ENCODE measurements at regions not wholly inside any gene's neighbourhood (a gene's known extent, or its start where the extent isn't known, plus 50 kb on each side); places are given as distances from the start of the nearest gene placed in this dataset.

DNA sequence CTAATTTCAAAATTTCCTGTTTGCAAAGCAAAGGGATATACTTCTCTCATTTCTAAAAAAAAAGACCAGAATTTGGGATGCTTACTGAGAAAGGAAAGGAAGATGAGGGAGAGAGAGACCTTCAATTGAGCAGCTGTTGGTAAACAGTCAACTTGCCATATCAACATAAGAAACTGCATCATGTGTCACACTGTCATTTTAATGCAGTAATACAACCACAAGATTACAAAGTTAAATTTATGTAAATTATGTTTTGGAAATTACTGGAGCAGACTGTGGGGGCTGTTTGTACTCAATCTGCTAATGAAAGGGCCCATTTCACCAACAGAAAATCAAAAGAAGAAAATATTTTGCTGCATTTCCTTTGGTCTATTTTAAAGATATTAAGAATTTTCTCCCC lies 370.4 kb upstream of the TMPO start:
- H3K4me3 ChIP-seq (ENCODE audit: control insufficient read depth in 1 of 7, extremely low read depth in 1 of 7, insufficient read depth in 4 of 7, low read depth in 2 of 7, low read length in 6 of 7) = no peak overlapping the region
- H3K27me3 ChIP-seq (replicated peaks in 2 of 5; ENCODE audit: control insufficient read depth in 4 of 5, insufficient read depth in 5 of 5, low read length in 4 of 5) = no peaks in the 10 kb centered on the region
- ChIA-PET POLR2A (no interaction called here), CTCF (no interaction called here)
- no peak for DNase-seq
- peaks cover 0 to 1% (median 0%) of the 10 kb centered on the region in 5 experiments for H3K9me3 ChIP-seq (ENCODE audit: control extremely low read depth in 1 of 5, control insufficient read depth in 4 of 5, insufficient read depth in 2 of 5, low read depth in 1 of 5, low read length in 4 of 5)
- no peaks in the 10 kb centered on the region for H3K4me1 ChIP-seq (ENCODE audit: control extremely low read depth in 1 of 4, control insufficient read depth in 4 of 4, insufficient read depth in 4 of 4, low read length in 3 of 4)
- no peaks in the 10 kb centered on the region for H3K36me3 ChIP-seq (ENCODE audit: control insufficient read depth in 4 of 4, insufficient read depth in 4 of 4, low read length in 3 of 4)
- H3K27ac ChIP-seq (ENCODE audit: insufficient read depth in 1 of 2, low read depth in 1 of 2, low read length in 2 of 2, poor library complexity in 1 of 2, severe bottlenecking in 2 of 2) = no peak overlapping the region

DNA sequence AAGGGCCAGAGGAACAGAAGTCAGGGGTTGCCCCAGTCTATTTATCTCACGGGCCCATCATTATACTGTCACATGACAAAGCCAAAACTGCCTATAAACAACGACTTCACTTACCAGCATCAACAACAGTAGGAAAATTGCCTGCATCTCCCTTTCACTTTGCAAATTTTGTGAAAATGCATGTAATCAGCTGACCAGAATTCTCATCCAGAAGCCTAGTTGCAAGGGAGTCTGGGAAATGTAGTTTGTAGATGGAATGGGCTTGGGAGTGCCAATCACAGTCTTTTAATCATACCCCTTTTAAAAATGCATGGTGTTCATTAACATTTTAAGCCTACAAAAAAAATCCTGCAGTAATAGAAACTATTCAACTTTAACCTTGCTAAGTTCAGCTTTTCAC lies 369.3 kb upstream of the TMPO start:
- POLR2A ChIA-PET = no interaction called here
- Histone ChIP-seq H3K36me3 (ENCODE audit: control insufficient read depth in 4 of 4, insufficient read depth in 4 of 4, low read length in 3 of 4) (no peaks in the 10 kb centered on the region), H3K27ac (ENCODE audit: insufficient read depth in 1 of 2, low read depth in 1 of 2, low read length in 2 of 2, poor library complexity in 1 of 2, severe bottlenecking in 2 of 2) (no peak overlapping the region), H3K4me1 (ENCODE audit: control extremely low read depth in 1 of 4, control insufficient read depth in 4 of 4, insufficient read depth in 4 of 4, low read length in 3 of 4) (no peaks in the 10 kb centered on the region), H3K9me3 (ENCODE audit: control extremely low read depth in 1 of 5, control insufficient read depth in 4 of 5, insufficient read depth in 2 of 5, low read depth in 1 of 5, low read length in 4 of 5) (peaks cover 0 to 1% (median 0%) of the 10 kb centered on the region in 5 experiments), H3K27me3 (replicated peaks in 2 of 5; ENCODE audit: control insufficient read depth in 4 of 5, insufficient read depth in 5 of 5, low read length in 4 of 5) (no peaks in the 10 kb centered on the region), H3K4me3 (ENCODE audit: control insufficient read depth in 1 of 7, extremely low read depth in 1 of 7, insufficient read depth in 4 of 7, low read depth in 2 of 7, low read length in 6 of 7) (no peak overlapping the region)
- no peak for DNase-seq
- WGBS (ENCODE audit: insufficient coverage) = no CpG with 5 or more reads among the region's 2 CpGs
- CTCF ChIA-PET = no interaction called here

GRCh38 chr12:98146487-98146886 lies 368.9 kb upstream of the TMPO start:
- no peak overlapping the region for H3K4me3 ChIP-seq (ENCODE audit: control insufficient read depth in 1 of 7, extremely low read depth in 1 of 7, insufficient read depth in 4 of 7, low read depth in 2 of 7, low read length in 6 of 7)
- H3K27me3 ChIP-seq (replicated peaks in 2 of 5; ENCODE audit: control insufficient read depth in 4 of 5, insufficient read depth in 5 of 5, low read length in 4 of 5) = no peaks in the 10 kb centered on the region
- H3K4me1 ChIP-seq (ENCODE audit: control extremely low read depth in 1 of 4, control insufficient read depth in 4 of 4, insufficient read depth in 4 of 4, low read length in 3 of 4) = no peaks in the 10 kb centered on the region
- H3K27ac ChIP-seq (ENCODE audit: insufficient read depth in 1 of 2, low read depth in 1 of 2, low read length in 2 of 2, poor library complexity in 1 of 2, severe bottlenecking in 2 of 2) = no peak overlapping the region
- 90% methylated on average over 3 of the region's 4 CpGs for WGBS (ENCODE audit: insufficient coverage)
- DNase-seq = no peak
- H3K36me3 ChIP-seq (ENCODE audit: control insufficient read depth in 4 of 4, insufficient read depth in 4 of 4, low read length in 3 of 4) = no peaks in the 10 kb centered on the region
- peaks cover 0 to 1% (median 0%) of the 10 kb centered on the region in 5 experiments for H3K9me3 ChIP-seq (ENCODE audit: control extremely low read depth in 1 of 5, control insufficient read depth in 4 of 5, insufficient read depth in 2 of 5, low read depth in 1 of 5, low read length in 4 of 5)
- ChIA-PET CTCF (no interaction called here), POLR2A (no interaction called here)

DNA sequence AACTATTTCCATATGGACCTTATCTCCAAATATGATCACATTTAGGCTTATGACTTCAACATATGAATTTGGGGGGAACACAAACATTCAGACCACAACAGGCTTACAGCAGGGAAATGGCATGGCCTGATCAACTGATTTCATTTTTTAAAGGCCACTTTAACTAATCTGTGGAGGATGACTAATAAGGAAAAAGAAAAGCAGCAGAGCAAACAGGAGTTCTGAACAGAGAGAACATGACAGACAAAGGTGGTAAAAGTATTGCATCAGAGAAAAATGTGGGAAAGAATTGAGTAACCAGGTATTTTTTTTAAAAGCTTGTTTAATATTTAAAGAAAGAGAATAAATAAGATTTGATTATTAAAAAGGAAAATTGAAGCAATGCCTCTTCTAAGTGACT lies 366.1 kb upstream of the TMPO start:
- CTCF ChIA-PET = no interaction called here
- POLR2A ChIA-PET = no interaction called here
- Histone ChIP-seq H3K36me3 (ENCODE audit: control insufficient read depth in 4 of 4, insufficient read depth in 4 of 4, low read length in 3 of 4) (no peaks in the 10 kb centered on the region), H3K4me3 (ENCODE audit: control insufficient read depth in 1 of 7, extremely low read depth in 1 of 7, insufficient read depth in 4 of 7, low read depth in 2 of 7, low read length in 6 of 7) (no peak overlapping the region), H3K4me1 (ENCODE audit: control extremely low read depth in 1 of 4, control insufficient read depth in 4 of 4, insufficient read depth in 4 of 4, low read length in 3 of 4) (no peaks in the 10 kb centered on the region), H3K9me3 (ENCODE audit: control extremely low read depth in 1 of 5, control insufficient read depth in 4 of 5, insufficient read depth in 2 of 5, low read depth in 1 of 5, low read length in 4 of 5) (no peaks in the 10 kb centered on the region), H3K27me3 (replicated peaks in 2 of 5; ENCODE audit: control insufficient read depth in 4 of 5, insufficient read depth in 5 of 5, low read length in 4 of 5) (no peaks in the 10 kb centered on the region), H3K27ac (ENCODE audit: insufficient read depth in 1 of 2, low read depth in 1 of 2, low read length in 2 of 2, poor library complexity in 1 of 2, severe bottlenecking in 2 of 2) (no peak overlapping the region)
- no peak for DNase-seq

DNA sequence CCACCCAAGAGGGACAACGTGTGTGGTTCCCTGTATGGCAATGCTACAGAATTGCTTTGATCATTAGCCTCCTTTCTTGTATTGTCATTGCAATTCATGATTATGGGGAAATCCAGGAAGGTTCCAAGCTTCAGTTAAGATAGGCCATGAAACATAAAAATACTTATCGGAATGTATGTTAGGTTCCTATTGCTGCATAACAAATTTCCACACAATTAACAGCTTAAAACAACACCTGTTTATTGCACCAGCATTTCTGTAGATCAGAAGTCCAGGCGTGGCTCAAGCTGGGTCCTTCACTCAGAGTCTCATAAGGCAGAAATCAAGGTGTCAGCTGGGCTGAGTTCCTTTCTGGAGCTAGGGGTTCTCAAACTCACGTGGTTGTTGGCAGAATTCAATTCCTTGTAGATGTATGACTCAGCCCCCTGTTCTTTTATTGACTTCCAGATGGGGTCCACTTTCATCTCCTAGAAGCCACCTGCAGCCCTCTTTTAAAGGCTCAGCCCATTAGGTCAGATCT lies 365.6 kb upstream of the TMPO start:
- H3K4me3 ChIP-seq (ENCODE audit: control insufficient read depth in 1 of 7, extremely low read depth in 1 of 7, insufficient read depth in 4 of 7, low read depth in 2 of 7, low read length in 6 of 7) = no peak overlapping the region
- ChIA-PET POLR2A (no interaction called here), CTCF (no interaction called here)
- DNase-seq = no peak
- no peaks in the 10 kb centered on the region for H3K4me1 ChIP-seq (ENCODE audit: control extremely low read depth in 1 of 4, control insufficient read depth in 4 of 4, insufficient read depth in 4 of 4, low read length in 3 of 4)
- WGBS (ENCODE audit: insufficient coverage) = 96% methylated on average over 3 of the region's 4 CpGs
- no peaks in the 10 kb centered on the region for H3K9me3 ChIP-seq (ENCODE audit: control extremely low read depth in 1 of 5, control insufficient read depth in 4 of 5, insufficient read depth in 2 of 5, low read depth in 1 of 5, low read length in 4 of 5)
- no peak overlapping the region for H3K27ac ChIP-seq (ENCODE audit: insufficient read depth in 1 of 2, low read depth in 1 of 2, low read length in 2 of 2, poor library complexity in 1 of 2, severe bottlenecking in 2 of 2)
- H3K36me3 ChIP-seq (ENCODE audit: control insufficient read depth in 4 of 4, insufficient read depth in 4 of 4, low read length in 3 of 4) = no peaks in the 10 kb centered on the region
- H3K27me3 ChIP-seq (replicated peaks in 2 of 5; ENCODE audit: control insufficient read depth in 4 of 5, insufficient read depth in 5 of 5, low read length in 4 of 5) = no peaks in the 10 kb centered on the region

- whole genome bisulfite sequencing (ENCODE audit: insufficient coverage) = 100% methylated on average over 1 of the region's 4 CpGs
- Histone ChIP-seq H3K9me3 (ENCODE audit: control extremely low read depth in 1 of 5, control insufficient read depth in 4 of 5, insufficient read depth in 2 of 5, low read depth in 1 of 5, low read length in 4 of 5) (no peaks in the 10 kb centered on the region), H3K4me1 (ENCODE audit: control extremely low read depth in 1 of 4, control insufficient read depth in 4 of 4, insufficient read depth in 4 of 4, low read length in 3 of 4) (no peaks in the 10 kb centered on the region), H3K27ac (ENCODE audit: insufficient read depth in 1 of 2, low read depth in 1 of 2, low read length in 2 of 2, poor library complexity in 1 of 2, severe bottlenecking in 2 of 2) (no peak overlapping the region), H3K4me3 (ENCODE audit: control insufficient read depth in 1 of 7, extremely low read depth in 1 of 7, insufficient read depth in 4 of 7, low read depth in 2 of 7, low read length in 6 of 7) (no peak overlapping the region), H3K36me3 (ENCODE audit: control insufficient read depth in 4 of 4, insufficient read depth in 4 of 4, low read length in 3 of 4) (no peaks in the 10 kb centered on the region), H3K27me3 (replicated peaks in 2 of 5; ENCODE audit: control insufficient read depth in 4 of 5, insufficient read depth in 5 of 5, low read length in 4 of 5) (no peaks in the 10 kb centered on the region)
- POLR2A ChIA-PET = no interaction called here
- no peak for DNase-seq
- CTCF ChIA-PET = no interaction called here
Observed at GRCh38 chr12:98151105-98151590, 364.2 kb upstream of the TMPO start.

- ChIA-PET CTCF (no interaction called here), POLR2A (no interaction called here)
- no peaks in the 10 kb centered on the region for H3K36me3 ChIP-seq (ENCODE audit: control insufficient read depth in 4 of 4, insufficient read depth in 4 of 4, low read length in 3 of 4)
- no peak overlapping the region for H3K27ac ChIP-seq (ENCODE audit: insufficient read depth in 1 of 2, low read depth in 1 of 2, low read length in 2 of 2, poor library complexity in 1 of 2, severe bottlenecking in 2 of 2)
- H3K4me3 ChIP-seq (ENCODE audit: control insufficient read depth in 1 of 7, extremely low read depth in 1 of 7, insufficient read depth in 4 of 7, low read depth in 2 of 7, low read length in 6 of 7) = no peak overlapping the region
- no peaks in the 10 kb centered on the region for H3K9me3 ChIP-seq (ENCODE audit: control extremely low read depth in 1 of 5, control insufficient read depth in 4 of 5, insufficient read depth in 2 of 5, low read depth in 1 of 5, low read length in 4 of 5)
- DNase-seq = no peak
- H3K4me1 ChIP-seq (ENCODE audit: control extremely low read depth in 1 of 4, control insufficient read depth in 4 of 4, insufficient read depth in 4 of 4, low read length in 3 of 4) = no peaks in the 10 kb centered on the region
- no peaks in the 10 kb centered on the region for H3K27me3 ChIP-seq (replicated peaks in 2 of 5; ENCODE audit: control insufficient read depth in 4 of 5, insufficient read depth in 5 of 5, low read length in 4 of 5)
- 100% methylated on average over 1 of the region's 1 CpG for WGBS (ENCODE audit: insufficient coverage)
Observed at GRCh38 chr12:98151984-98152383, 363.4 kb upstream of the TMPO start.
